ENCODE measurements at regions not wholly inside any gene's neighbourhood (a gene's known extent, or its start where the extent isn't known, plus 50 kb on each side); places are given as distances from the start of the nearest gene placed in this dataset.

DNA sequence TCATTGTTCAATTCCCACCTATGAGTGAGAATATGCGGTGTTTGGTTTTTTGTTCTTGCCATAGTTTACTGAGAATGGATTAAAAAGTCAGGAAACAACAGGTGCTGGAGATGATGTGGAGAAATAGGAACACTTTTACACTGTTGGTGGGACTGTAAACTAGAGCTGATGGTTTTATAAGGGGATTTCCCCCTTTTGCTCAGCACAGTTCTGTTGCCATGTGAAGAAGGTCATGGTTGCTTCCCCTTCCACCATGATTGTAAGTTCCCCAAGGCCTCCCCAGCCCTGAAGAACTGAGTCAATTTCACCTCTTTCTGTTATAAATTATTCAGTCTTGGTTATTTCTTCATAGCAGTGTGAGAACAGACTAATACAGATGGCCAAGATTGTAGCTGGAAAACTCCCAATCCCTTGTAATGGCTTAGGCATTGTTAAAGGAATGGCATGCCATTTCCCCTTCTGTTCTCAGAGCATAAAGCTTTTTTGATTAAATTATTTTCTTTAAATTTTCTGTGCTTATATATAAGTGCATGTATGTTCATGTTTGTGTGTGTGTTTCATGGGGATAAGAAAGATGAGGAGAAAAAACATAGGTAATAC is 144.8 kb downstream of the BACH1 start:
- no peak for TF ChIP-seq POLR2A (IDR thresholded peaks at IDR 0.05)
- TF ChIP-seq, protein P1, sequence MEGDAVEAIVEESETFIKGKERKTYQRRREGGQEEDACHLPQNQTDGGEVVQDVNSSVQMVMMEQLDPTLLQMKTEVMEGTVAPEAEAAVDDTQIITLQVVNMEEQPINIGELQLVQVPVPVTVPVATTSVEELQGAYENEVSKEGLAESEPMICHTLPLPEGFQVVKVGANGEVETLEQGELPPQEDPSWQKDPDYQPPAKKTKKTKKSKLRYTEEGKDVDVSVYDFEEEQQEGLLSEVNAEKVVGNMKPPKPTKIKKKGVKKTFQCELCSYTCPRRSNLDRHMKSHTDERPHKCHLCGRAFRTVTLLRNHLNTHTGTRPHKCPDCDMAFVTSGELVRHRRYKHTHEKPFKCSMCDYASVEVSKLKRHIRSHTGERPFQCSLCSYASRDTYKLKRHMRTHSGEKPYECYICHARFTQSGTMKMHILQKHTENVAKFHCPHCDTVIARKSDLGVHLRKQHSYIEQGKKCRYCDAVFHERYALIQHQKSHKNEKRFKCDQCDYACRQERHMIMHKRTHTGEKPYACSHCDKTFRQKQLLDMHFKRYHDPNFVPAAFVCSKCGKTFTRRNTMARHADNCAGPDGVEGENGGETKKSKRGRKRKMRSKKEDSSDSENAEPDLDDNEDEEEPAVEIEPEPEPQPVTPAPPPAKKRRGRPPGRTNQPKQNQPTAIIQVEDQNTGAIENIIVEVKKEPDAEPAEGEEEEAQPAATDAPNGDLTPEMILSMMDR (IDR thresholded peaks at IDR 0.05): no peak

Measured in lower leg skin (tissue), 3 donors.